Stimulated activated CD4-positive, alpha-beta T cell treated with anti-CD3 and anti-CD28 coated beads, Interleukin-12 subunit alpha, Interleukin-12 subunit beta, amount 100 ng/mL, for 48 hours (primary cell): ENCODE measurements at regions not wholly inside any gene's neighbourhood (a gene's known extent, or its start where the extent isn't known, plus 50 kb on each side); places are given as distances from the start of the nearest gene placed in this dataset.

ENCODE experiments used
- DNase-seq, 3 donors: peaks; one replicate each; pipeline ENCODE4 v3.0.0-alpha.2; 2020; ENCODE audit warnings: low read depth in 2 of 3, low spot score in 1 of 3

DNA sequence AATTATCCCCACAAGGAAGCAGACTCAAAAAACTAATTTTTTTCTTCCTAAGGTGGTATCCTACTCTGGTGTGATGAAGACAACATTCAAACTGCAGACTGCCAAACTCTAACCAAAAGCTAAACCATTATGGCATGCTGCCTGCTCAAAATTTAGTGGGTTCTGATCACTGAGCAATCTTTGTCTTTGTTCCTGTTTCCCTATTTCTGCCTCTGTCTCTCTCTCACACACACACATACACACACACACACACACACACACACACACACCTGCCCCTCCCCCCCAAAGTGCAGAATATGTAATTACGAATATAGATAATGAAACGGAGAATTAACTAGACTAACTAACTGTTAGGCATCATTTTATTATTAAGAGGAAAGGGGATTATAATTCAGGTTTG, 1278.6 kb downstream of the PCDH7 start:
- no peak for DNase-seq

DNA sequence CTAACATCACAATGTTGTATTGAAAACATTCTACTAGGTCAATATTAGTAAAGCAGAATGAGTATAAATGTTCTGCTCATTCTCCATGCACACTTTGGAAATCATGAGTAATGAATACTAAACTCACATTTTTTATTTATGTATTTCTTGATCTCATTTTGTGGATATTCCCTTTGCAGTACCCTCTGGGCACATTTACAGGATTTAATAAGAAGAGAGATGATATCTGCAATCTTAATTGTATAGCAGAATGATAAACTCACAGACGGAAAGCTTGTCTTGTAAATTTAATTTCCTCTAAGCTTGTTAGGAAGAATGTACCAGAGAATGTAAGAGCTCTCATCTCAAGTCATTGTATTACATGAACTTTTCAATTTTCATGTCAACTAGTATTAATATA, 1279.7 kb downstream of the PCDH7 start:
- DNase-seq, result no peak

GRCh38 chr4:32000846-32001488, 1280.8 kb downstream of the PCDH7 start:
- no peak for DNase-seq

GRCh38 chr4:32002037-32002747, 1282.0 kb downstream of the PCDH7 start:
- DNase-seq, result no peak

- no peak for DNase-seq
Measured at GRCh38 chr4:32003548-32003947, 1283.4 kb downstream of the PCDH7 start.

DNA sequence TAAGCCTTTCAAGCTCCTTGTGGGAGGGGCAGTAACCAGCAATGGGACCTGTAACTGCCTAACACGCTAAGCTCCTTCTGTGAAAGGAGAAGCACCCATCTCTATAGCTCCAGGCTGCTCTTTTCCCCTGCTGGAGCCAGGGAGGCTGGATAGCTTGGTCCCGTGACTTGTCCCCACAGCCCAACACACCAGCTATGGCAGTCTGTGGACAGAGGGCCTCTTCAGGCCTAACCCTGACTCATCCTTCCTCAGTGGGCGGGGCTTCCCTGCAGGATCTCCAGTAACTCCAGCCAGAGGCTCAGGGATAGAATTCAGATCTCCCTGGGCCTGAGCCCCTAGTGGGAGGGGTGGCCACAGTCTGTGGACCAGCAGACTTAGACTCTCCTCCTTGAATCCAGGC, 1290.1 kb downstream of the PCDH7 start:
- DNase-seq, result no peak

DNA sequence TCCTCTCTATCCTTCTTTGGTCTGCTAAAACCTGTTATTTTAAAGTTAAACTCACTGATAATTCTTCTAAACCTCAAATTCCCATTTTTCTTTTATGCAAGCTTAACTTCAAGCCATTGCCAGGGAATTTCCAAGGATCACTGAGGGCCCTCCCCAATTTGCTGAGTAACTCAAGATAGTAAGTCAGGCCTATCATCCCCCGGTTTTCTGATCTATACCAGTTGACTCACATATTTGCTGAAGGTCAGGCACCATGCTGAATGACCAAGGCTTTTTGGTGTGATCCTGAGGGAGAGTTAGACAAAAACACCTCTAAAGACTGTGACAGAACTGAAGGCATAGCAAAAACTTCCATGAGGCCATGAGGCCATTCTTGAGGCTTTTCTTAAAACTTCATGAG, 1301.9 kb downstream of the PCDH7 start:
- no peak for DNase-seq

GRCh38 chr4:32025851-32026459, 1305.8 kb downstream of the PCDH7 start:
- DNase-seq, result no peak

- no peak for DNase-seq
Measured at GRCh38 chr4:32030406-32030805, 1310.2 kb downstream of the PCDH7 start.

GRCh38 chr4:32031026-32031425, 1310.9 kb downstream of the PCDH7 start:
- DNase-seq, result no peak

- no peak for DNase-seq
Measured at GRCh38 chr4:32032136-32032672, 1312.0 kb downstream of the PCDH7 start.

DNA sequence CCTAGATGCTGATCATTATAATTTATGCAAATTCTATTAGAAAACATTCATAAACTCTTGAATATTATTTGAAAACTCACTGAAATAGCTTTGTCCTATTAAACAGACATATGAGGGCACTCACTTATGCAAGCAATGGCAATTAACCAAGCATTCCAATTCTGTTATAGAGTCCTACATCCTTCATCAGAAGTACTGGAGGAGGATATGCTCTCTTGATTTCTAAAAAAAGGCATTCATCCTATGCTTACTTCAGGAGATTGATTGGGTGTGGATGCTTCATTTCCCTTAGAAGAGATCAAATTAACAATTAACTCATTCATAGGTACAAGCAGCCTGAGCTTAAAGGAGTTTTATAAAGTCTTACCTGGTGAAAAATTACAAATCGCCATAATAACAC, 1317.2 kb downstream of the PCDH7 start:
- DNase-seq, result no peak

GRCh38 chr4:32042486-32043247, 1322.5 kb downstream of the PCDH7 start:
- no peak for DNase-seq

- no peak for DNase-seq
Measured at GRCh38 chr4:32043248-32043633, 1323.1 kb downstream of the PCDH7 start.

DNA sequence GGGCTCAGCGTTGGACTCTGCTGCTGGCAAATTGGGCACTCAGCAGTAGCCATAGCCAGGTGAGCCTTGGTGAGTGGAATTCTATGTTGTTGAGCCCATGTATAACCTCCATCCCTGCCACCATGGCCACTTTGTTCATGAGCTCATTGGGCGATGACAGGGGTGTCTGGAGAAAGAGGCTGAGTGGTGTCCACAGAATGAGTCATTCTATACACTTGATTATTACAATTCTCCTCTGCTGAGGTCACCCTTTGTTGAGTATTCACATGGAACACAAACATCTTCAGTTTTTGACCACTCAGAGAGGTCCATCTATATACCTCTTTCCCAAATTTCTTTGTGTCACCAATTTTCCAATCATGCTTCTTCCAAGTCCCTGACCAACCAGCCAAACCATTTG, 1341.7 kb downstream of the PCDH7 start:
- no peak for DNase-seq

- no peak for DNase-seq
Measured at GRCh38 chr4:32073542-32073941, 1353.4 kb downstream of the PCDH7 start.

DNA sequence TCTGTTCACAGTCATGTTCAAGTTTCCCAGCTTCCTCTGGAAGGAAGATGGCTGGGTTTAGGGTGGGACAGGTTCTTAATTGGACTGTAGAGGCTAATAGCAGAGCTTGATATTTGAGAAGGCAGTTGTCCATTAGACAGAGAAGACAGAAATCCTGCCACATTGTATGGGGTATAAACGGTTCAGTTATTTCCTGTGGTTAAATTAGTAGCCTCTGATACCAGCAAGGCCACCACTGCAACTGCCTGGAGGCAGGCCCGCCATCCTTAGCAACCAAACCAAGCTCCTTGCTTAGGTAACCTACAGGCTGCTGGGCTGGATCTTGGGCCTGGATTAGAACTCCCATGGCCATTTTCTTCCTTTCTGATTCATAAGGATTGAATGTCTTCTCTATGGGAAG, 1367.0 kb downstream of the PCDH7 start:
- DNase-seq, result no peak

GRCh38 chr4:32094987-32095386, 1374.8 kb downstream of the PCDH7 start:
- DNase-seq, result no peak

- DNase-seq, result no peak
Measured at GRCh38 chr4:32102896-32103295, 1382.7 kb downstream of the PCDH7 start.

DNA sequence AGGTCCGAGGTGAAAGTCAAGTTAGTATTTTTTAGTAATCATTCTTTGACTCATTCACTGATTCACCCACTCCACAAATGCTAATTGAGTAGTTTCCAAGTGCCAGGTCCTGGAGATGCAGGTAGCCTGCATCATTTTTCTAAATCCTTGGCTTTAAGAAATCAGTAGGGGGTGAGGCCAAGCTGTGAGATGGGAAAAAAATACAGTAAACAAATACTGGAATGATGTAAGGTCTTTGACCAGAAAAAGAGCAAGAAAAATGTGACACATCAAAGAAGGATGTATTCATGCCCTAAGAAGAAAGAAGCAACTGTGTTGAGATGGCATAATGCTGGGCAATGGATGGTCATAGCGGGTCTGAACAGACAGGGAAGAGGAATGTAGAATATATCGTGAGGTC, 1386.6 kb downstream of the PCDH7 start:
- DNase-seq, result no peak

DNA sequence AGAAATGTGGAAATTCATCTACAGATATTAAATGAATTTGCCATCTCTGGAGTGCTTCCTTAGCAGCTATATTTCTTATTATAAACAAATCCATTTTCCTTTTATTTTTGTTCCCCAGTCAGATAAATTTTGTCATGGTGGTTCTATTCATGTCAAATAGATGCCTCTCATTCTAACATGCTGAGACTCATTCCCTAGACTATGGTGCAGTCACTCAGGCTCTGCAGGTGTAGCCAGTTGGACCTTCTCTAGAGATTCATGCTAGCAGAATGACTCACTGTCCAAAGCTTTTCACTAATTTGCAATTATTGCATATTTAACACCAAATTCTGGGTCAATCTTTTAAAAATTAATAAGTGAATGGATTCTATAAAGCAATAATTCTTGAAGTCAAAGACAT, 1392.7 kb downstream of the PCDH7 start:
- DNase-seq, result no peak

- no peak for DNase-seq
Measured at GRCh38 chr4:32117693-32118092, 1397.5 kb downstream of the PCDH7 start.
